H9 (cell line): ENCODE measurements at regions not wholly inside any gene's neighbourhood (a gene's known extent, or its start where the extent isn't known, plus 50 kb on each side); places are given as distances from the start of the nearest gene placed in this dataset.

Experiments
- DNase-seq: peaks from one replicate; pipeline ENCODE4 v3.0.0-alpha.2; 2017
- H2AFZ ChIP-seq: one replicate; pipeline ENCODE4 v1.6.1; 2013; ENCODE audit warnings: mild to moderate bottlenecking, low read length, control low read depth, moderate library complexity
- H2AK5ac ChIP-seq: 2 replicates; pipeline ENCODE4 v1.6.1; 2013; ENCODE audit warnings: low read length, control low read depth, mixed read lengths; ENCODE audit not compliant: insufficient read length
- H2BK120ac ChIP-seq: one replicate; pipeline ENCODE4 v1.6.1; 2013; ENCODE audit warnings: low read depth, mild to moderate bottlenecking, low read length, control low read depth, inconsistent platforms; ENCODE audit not compliant: poor library complexity, severe bottlenecking
- H2BK12ac ChIP-seq: 2 replicates; pipeline ENCODE4 v1.6.1; 2013; ENCODE audit warnings: low read length, control low read depth, mixed read lengths, low read depth; ENCODE audit not compliant: insufficient read length
- H2BK15ac ChIP-seq: 2 replicates; pipeline ENCODE4 v1.6.1; 2013; ENCODE audit warnings: low read depth, low read length, control low read depth
- H2BK20ac ChIP-seq: one replicate; pipeline ENCODE4 v1.6.1; 2013; ENCODE audit warnings: low read depth, mild to moderate bottlenecking, low read length, control low read depth, inconsistent platforms; ENCODE audit not compliant: poor library complexity, severe bottlenecking
- H2BK5ac ChIP-seq: 2 replicates; pipeline ENCODE4 v1.6.1; 2013; ENCODE audit warnings: low read length, control low read depth, mixed read lengths; ENCODE audit not compliant: insufficient read length
- H3K14ac ChIP-seq: 2 replicates; pipeline ENCODE4 v1.6.1; 2013; ENCODE audit warnings: low read length, control low read depth; ENCODE audit not compliant: insufficient read depth
- H3K18ac ChIP-seq: 2 replicates; pipeline ENCODE4 v1.6.1; 2013; ENCODE audit warnings: low read depth, mild to moderate bottlenecking, mixed read lengths, low read length, control low read depth; ENCODE audit not compliant: insufficient read length
- H3K23ac ChIP-seq: 2 replicates; pipeline ENCODE4 v1.6.1; 2013; ENCODE audit warnings: low read length, control low read depth, mixed read lengths, low read depth; ENCODE audit not compliant: insufficient read length
- H3K23me2 ChIP-seq: 2 replicates; pipeline ENCODE4 v1.6.1; 2013; ENCODE audit warnings: low read depth, mild to moderate bottlenecking, mixed read lengths, low read length, control low read depth; ENCODE audit not compliant: insufficient read length, poor library complexity, severe bottlenecking
- H3K27ac ChIP-seq: 2 replicates; pipeline ENCODE4 v1.5.1; 2013; ENCODE audit warnings: low read length, control low read depth, mixed read lengths, low read depth; ENCODE audit not compliant: insufficient read length
- H3K27me3 ChIP-seq: 2 replicates; pipeline ENCODE4 v1.6.1; 2013; ENCODE audit warnings: low read length, control low read depth, inconsistent platforms; ENCODE audit not compliant: insufficient read depth
- H3K4ac ChIP-seq: 2 replicates; pipeline ENCODE4 v1.6.1; 2013; ENCODE audit warnings: low read depth, mild to moderate bottlenecking, control low read depth, inconsistent platforms, low read length, moderate library complexity
- H3K4me1 ChIP-seq: 2 replicates; pipeline ENCODE4 v1.6.1; 2013; ENCODE audit warnings: low read length, control low read depth, inconsistent platforms; ENCODE audit not compliant: insufficient read depth
- H3K4me2 ChIP-seq: 2 replicates; pipeline ENCODE4 v1.6.1; 2013; ENCODE audit warnings: low read length, control low read depth, mixed read lengths; ENCODE audit not compliant: insufficient read length, insufficient read depth
- H3K56ac ChIP-seq: 2 replicates; pipeline ENCODE4 v1.6.1; 2013; ENCODE audit warnings: low read depth, mild to moderate bottlenecking, mixed read lengths, low read length, control low read depth; ENCODE audit not compliant: insufficient read length
- H3K79me1 ChIP-seq: 2 replicates; pipeline ENCODE4 v1.6.1; 2013; ENCODE audit warnings: low read depth, mild to moderate bottlenecking, moderate library complexity, low read length, control low read depth, inconsistent platforms; ENCODE audit not compliant: insufficient read depth, poor library complexity, severe bottlenecking
- H3K79me2 ChIP-seq: 2 replicates; pipeline ENCODE4 v1.6.1; 2013; ENCODE audit warnings: low read length, control low read depth, inconsistent platforms; ENCODE audit not compliant: insufficient read depth
- H3K9ac ChIP-seq: 2 replicates; pipeline ENCODE4 v1.6.1; 2013; ENCODE audit warnings: low read length, control low read depth, mixed read lengths; ENCODE audit not compliant: insufficient read length; ENCODE audit errors: extremely low read depth
- H3K9me3 ChIP-seq: one replicate; pipeline ENCODE4 v1.6.1; 2013; ENCODE audit warnings: low read depth, low read length, inconsistent platforms; ENCODE audit not compliant: control insufficient read depth
- H3T11ph ChIP-seq: one replicate; pipeline ENCODE4 v1.6.1; 2013; ENCODE audit warnings: mild to moderate bottlenecking, low read length, control low read depth, inconsistent platforms
- H4K20me1 ChIP-seq: one replicate; pipeline ENCODE4 v1.6.1; 2013; ENCODE audit not compliant: control insufficient read depth, insufficient read length, insufficient read depth
- H4K5ac ChIP-seq: 2 replicates; pipeline ENCODE4 v1.6.1; 2013; ENCODE audit warnings: low read depth, mild to moderate bottlenecking, mixed read lengths, low read length, control low read depth; ENCODE audit not compliant: insufficient read length
- H4K8ac ChIP-seq: replicated peaks from 2 replicates; pipeline ENCODE4 v1.6.1; 2013; ENCODE audit warnings: low read length, control low read depth, mixed read lengths, low read depth; ENCODE audit not compliant: insufficient read length
- H4K91ac ChIP-seq: 2 replicates; pipeline ENCODE4 v1.6.1; 2013; ENCODE audit warnings: low read depth, mild to moderate bottlenecking, moderate library complexity, mixed read lengths, low read length, control low read depth; ENCODE audit not compliant: insufficient read length
- H3K27ac Mint-ChIP-seq, 3 experiments: 2 replicates in 2 of 3; 3 replicates in 1 of 3; pipeline ENCODE4 v1.8.0; 2020 to 2021; ENCODE audit warnings: mixed read lengths in 3 of 3, mild to moderate bottlenecking in 1 of 3, moderate library complexity in 1 of 3
- H3K27me3 Mint-ChIP-seq: 2 replicates; pipeline ENCODE4 v1.8.0; 2021; ENCODE audit warnings: low read depth, mild to moderate bottlenecking, moderate library complexity, mixed read lengths
- H3K36me3 Mint-ChIP-seq, 3 experiments: 2 replicates in 2 of 3; 3 replicates in 1 of 3; pipeline ENCODE4 v1.8.0; 2020 to 2021; ENCODE audit warnings: low read depth in 3 of 3, mixed read lengths in 3 of 3; ENCODE audit not compliant: insufficient read depth in 1 of 3
- H3K4me1 Mint-ChIP-seq, 2 experiments: 2 replicates each; pipeline ENCODE4 v1.8.0; 2020; ENCODE audit warnings: mixed read lengths in 2 of 2
- H3K4me3 Mint-ChIP-seq, 2 experiments: 2 replicates in 1 of 2; 3 replicates in 1 of 2; pipeline ENCODE4 v1.8.0; 2020 to 2021; ENCODE audit warnings: mild to moderate bottlenecking in 2 of 2, mixed read lengths in 2 of 2, moderate library complexity in 1 of 2
- H3K9me3 Mint-ChIP-seq, 2 experiments: 2 replicates in 1 of 2; 3 replicates in 1 of 2; pipeline ENCODE4 v1.8.0; 2020; ENCODE audit warnings: mild to moderate bottlenecking in 2 of 2, mixed read lengths in 2 of 2, moderate library complexity in 1 of 2
- CTCF ChIP-seq: fragments of 200-600 bp; sonication (generic); conservative IDR thresholded peaks from 3 replicates; pipeline ENCODE4 v1.8.0; 2021; ENCODE audit warnings: antibody characterized with exemption, mild to moderate bottlenecking
- WGBS: extraction: QIAGEN DNeasy Blood & Tissue Kit; methylation state at CpG from one replicate; pipeline ENCODE4 v1.1.7; 2013; ENCODE audit warnings: missing lambda C conversion rate, low lambda C conversion rate, mixed read lengths; ENCODE audit not compliant: insufficient read length; ENCODE audit errors: extremely low coverage; 5-methylcytosine and 5-hydroxymethylcytosine counted together

GRCh38 chr11:116610190-116610589, 162.6 kb downstream of the BUD13 start:
- Histone ChIP-seq H3K27me3 (no peaks in the 10 kb centered on the region), H2BK120ac (no peak overlapping the region), H2BK5ac (no peak overlapping the region), H2BK15ac (no peak overlapping the region), H2BK20ac (no peak overlapping the region), H3K23ac (no peak overlapping the region), H3K4me2 (no peak overlapping the region), H3K18ac (no peak overlapping the region), H4K91ac (no peak overlapping the region), H2AK5ac (no peak overlapping the region), H4K8ac (no peak overlapping the region), H4K5ac (no peak overlapping the region), H3K79me1 (no peaks in the 10 kb centered on the region), H2BK12ac (no peak overlapping the region), H3K79me2 (no peaks in the 10 kb centered on the region), H3K4me1 (no peaks in the 10 kb centered on the region), H3K9me3 (no peaks in the 10 kb centered on the region), H3K14ac (no peak overlapping the region), H3K23me2 (no peaks in the 10 kb centered on the region), H3T11ph (no peak overlapping the region), H2AFZ (no peak overlapping the region), H3K27ac (no peak overlapping the region), H3K4ac (no peak overlapping the region), H3K56ac (no peak overlapping the region), H4K20me1 (no peaks in the 10 kb centered on the region), H3K9ac (no peak overlapping the region)
- Mint-ChIP-seq H3K9me3 (no peaks in the 10 kb centered on the region; a peak in 1 of 5 replicates), H3K27ac (no peak overlapping the region), H3K4me1 (peaks cover 2 to 3% of the 10 kb centered on the region in 2 experiments; a peak in 3 of 4 replicates), H3K36me3 (no peaks in the 10 kb centered on the region), H3K4me3 (no peak overlapping the region), H3K27me3 (peaks cover 69% of the 10 kb centered on the region)
- DNase-seq: no peak
- no peak for TF ChIP-seq CTCF
- WGBS: no CpG with 5 or more reads among the region's 7 CpGs
